ENCODE measurements at regions not wholly inside any gene's neighbourhood (a gene's known extent, or its start where the extent isn't known, plus 50 kb on each side); places are given as distances from the start of the nearest gene placed in this dataset.
"Not testable (repeated sequence)": the region's sequence is repeated elsewhere in the genome, so short reads cannot be mapped to it uniquely, and the experiment has no call there.

- DNase-seq, result no peak
These were observed 359.5 kb downstream of the TMEM167A start for GRCh38 chr5:82717738-82718137.

- not testable (repeated sequence) for DNase-seq
These were observed 362.5 kb downstream of the TMEM167A start for GRCh38 chr5:82714732-82715131.

- no peak for DNase-seq
These were observed 363.4 kb downstream of the TMEM167A start for GRCh38 chr5:82713811-82714210.

- no peak for DNase-seq
These were observed 369.5 kb downstream of the TMEM167A start for GRCh38 chr5:82707741-82708140.

GRCh38 chr5:82704381-82704780, 372.8 kb downstream of the TMEM167A start:
- DNase-seq, result no peak

- no peak for DNase-seq
These were observed 375.1 kb downstream of the TMEM167A start for GRCh38 chr5:82702046-82702445.

- no peak for DNase-seq
These were observed 377.5 kb downstream of the TMEM167A start for GRCh38 chr5:82699737-82700136.

- DNase-seq, result no peak
These were observed 379.2 kb downstream of the TMEM167A start for GRCh38 chr5:82698026-82698425.

- DNase-seq, result no peak
These were observed 382.4 kb downstream of the TMEM167A start for GRCh38 chr5:82694711-82695285.

GRCh38 chr5:82692826-82693225, 384.4 kb downstream of the TMEM167A start:
- DNase-seq, result no peak

GRCh38 chr5:82684659-82685058, 392.5 kb downstream of the TMEM167A start:
- DNase-seq, result no peak

- no peak for DNase-seq
These were observed 393.0 kb downstream of the TMEM167A start for GRCh38 chr5:82684165-82684564.

GRCh38 chr5:82679660-82680059, 397.5 kb downstream of the TMEM167A start:
- no peak for DNase-seq

- DNase-seq, result no peak
These were observed 398.5 kb upstream of the RPS23 start for GRCh38 chr5:82676661-82677060.

- no peak for DNase-seq
These were observed 396.5 kb upstream of the RPS23 start for GRCh38 chr5:82674671-82675070.

GRCh38 chr5:82673057-82673809, 395.1 kb upstream of the RPS23 start:
- no peak for DNase-seq

GRCh38 chr5:82670692-82671091, 392.5 kb upstream of the RPS23 start:
- no peak for DNase-seq

- DNase-seq, result no peak
These were observed 391.6 kb upstream of the RPS23 start for GRCh38 chr5:82669720-82670119.

GRCh38 chr5:82666312-82666711, 388.2 kb upstream of the RPS23 start:
- no peak for DNase-seq

- DNase-seq, result no peak
These were observed 386.6 kb upstream of the RPS23 start for GRCh38 chr5:82664732-82665131.

- no peak for DNase-seq
These were observed 385.1 kb upstream of the RPS23 start for GRCh38 chr5:82663225-82663624.

GRCh38 chr5:82662340-82662739, 384.2 kb upstream of the RPS23 start:
- no peak for DNase-seq

- DNase-seq, result no peak
These were observed 383.8 kb upstream of the RPS23 start for GRCh38 chr5:82661933-82662332.
